ENCODE measurements at regions not wholly inside any gene's neighbourhood (a gene's known extent, or its start where the extent isn't known, plus 50 kb on each side); places are given as distances from the start of the nearest gene placed in this dataset.

DNA sequence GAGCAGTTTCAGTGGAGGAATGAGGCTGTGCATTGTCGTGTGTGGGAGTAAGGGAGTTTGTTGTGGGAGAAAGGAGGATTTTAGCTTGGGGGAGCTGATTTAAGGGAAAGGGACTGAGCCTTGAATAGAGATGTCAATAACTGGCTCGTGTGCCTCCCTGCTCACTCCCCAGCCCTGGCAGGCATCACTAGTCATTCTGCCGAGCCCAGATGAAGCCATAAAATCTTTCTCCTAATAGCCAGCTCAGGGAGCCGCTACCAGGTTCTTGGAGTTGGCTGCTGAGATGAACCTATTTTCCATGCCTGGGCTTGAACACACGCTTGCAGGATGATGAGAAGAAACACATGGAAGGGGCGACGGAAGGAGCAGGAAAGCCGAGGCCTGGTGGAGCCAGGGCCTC, 65.0 kb upstream of the POU3F1 start:
- no peak overlapping the region for H3K4me3 ChIP-seq
- DNase-seq: peak in 1 of 3 donors; percentile 15
- H3K36me3 ChIP-seq: no peaks in the 10 kb centered on the region
- TF ChIP-seq, protein P1, sequence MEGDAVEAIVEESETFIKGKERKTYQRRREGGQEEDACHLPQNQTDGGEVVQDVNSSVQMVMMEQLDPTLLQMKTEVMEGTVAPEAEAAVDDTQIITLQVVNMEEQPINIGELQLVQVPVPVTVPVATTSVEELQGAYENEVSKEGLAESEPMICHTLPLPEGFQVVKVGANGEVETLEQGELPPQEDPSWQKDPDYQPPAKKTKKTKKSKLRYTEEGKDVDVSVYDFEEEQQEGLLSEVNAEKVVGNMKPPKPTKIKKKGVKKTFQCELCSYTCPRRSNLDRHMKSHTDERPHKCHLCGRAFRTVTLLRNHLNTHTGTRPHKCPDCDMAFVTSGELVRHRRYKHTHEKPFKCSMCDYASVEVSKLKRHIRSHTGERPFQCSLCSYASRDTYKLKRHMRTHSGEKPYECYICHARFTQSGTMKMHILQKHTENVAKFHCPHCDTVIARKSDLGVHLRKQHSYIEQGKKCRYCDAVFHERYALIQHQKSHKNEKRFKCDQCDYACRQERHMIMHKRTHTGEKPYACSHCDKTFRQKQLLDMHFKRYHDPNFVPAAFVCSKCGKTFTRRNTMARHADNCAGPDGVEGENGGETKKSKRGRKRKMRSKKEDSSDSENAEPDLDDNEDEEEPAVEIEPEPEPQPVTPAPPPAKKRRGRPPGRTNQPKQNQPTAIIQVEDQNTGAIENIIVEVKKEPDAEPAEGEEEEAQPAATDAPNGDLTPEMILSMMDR (IDR thresholded peaks at IDR 0.05): no peak
- TF ChIP-seq POLR2A (IDR thresholded peaks at IDR 0.05): no peak
- no peak overlapping the region for H3K27ac ChIP-seq
- H3K4me1 ChIP-seq: no peaks in the 10 kb centered on the region
- no peaks in the 10 kb centered on the region for H3K27me3 ChIP-seq
- H3K9me3 ChIP-seq: no peaks in the 10 kb centered on the region

DNA sequence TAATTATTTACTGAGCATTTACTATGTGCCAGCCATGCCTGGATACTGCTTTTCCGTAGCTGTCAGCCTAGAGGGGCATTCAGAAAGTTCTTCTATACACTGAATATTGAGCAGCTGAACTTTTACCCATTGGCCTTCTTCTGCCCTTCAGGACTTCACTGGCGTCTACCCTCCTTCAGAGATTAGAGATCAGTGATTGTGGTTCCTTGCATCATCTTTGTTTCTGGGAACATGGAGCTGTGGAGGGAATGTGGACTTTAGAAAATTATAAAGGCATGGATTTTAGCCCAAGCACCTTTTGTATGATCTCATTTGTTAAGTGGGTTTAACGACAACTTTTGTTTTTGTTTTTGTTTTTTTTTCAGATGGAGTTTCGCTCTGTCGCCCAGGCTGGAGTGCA, 58.7 kb upstream of the POU3F1 start:
- H3K27me3 ChIP-seq: no peaks in the 10 kb centered on the region
- TF ChIP-seq, protein P1 (IDR thresholded peaks at IDR 0.05): no peak
- TF ChIP-seq POLR2A (IDR thresholded peaks at IDR 0.05): no peak
- no peaks in the 10 kb centered on the region for H3K9me3 ChIP-seq
- no peaks in the 10 kb centered on the region for H3K4me1 ChIP-seq
- H3K36me3 ChIP-seq: no peaks in the 10 kb centered on the region
- DNase-seq: no peak
- no peak overlapping the region for H3K4me3 ChIP-seq
- H3K27ac ChIP-seq: no peak overlapping the region

DNA sequence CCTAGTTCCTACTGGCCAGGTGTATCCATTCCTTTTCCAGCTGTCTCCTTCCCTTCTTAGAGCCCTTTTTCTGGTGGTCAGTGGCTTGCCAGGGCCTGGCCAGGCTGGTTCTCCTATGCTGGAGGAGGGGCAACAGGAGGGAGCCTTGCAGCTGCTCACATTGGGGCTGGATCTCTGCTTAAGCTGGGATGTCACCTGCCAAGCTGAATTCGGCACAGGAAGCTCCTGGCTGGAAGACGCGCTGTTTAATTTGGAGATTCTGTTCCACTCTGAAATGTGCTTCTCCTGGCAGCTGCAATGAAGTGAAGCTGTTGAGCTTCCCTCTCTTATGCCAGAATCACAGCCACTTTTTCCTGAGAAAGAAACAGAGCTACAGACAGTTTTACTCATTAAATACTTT, 56.0 kb upstream of the POU3F1 start:
- Histone ChIP-seq H3K4me3 (no peak overlapping the region), H3K9me3 (no peaks in the 10 kb centered on the region), H3K4me1 (no peaks in the 10 kb centered on the region), H3K27me3 (no peaks in the 10 kb centered on the region), H3K27ac (no peak overlapping the region), H3K36me3 (no peaks in the 10 kb centered on the region)
- TF ChIP-seq, protein P1 (IDR thresholded peaks at IDR 0.05): no peak
- no peak for TF ChIP-seq POLR2A (IDR thresholded peaks at IDR 0.05)
- DNase-seq: no peak

DNA sequence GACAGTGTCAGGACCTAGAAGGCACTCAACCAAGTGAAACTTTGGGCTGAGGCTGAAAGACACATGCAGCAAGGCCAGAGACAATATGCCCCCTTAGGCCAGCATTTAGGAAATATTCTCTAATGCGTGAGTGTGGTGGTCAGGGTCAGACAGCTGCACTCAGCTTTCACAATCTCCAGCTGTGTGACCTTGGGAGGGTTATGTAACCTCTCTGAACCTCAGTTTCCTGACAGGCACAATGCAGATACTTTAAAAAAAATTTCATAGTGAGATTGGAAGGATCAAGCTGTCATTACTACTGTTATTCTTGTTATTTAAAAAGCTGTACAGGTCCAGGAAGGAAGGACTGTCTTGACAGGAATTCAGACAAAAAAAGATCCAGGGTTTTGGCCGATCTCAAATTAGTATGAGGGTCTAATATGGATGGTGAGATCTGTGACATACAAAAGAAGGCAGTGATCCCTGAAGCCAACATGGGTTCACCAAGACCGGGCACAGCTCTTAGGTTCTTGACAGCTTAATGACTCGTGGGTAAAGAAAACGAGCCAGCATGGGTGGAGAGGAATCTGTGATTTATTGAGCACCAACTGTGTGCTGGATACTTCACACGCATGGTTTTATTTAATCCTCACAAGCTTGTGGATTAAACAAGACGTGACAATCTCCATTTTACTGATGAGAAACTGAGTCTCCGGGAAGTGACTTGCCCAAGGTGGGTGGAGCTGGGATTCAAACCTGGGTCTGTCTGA, 54.6 kb upstream of the POU3F1 start:
- H3K4me3 ChIP-seq: no peak overlapping the region
- no peaks in the 10 kb centered on the region for H3K9me3 ChIP-seq
- TF ChIP-seq POLR2A (IDR thresholded peaks at IDR 0.05): no peak
- TF ChIP-seq, protein P1 (IDR thresholded peaks at IDR 0.05): no peak

DNA sequence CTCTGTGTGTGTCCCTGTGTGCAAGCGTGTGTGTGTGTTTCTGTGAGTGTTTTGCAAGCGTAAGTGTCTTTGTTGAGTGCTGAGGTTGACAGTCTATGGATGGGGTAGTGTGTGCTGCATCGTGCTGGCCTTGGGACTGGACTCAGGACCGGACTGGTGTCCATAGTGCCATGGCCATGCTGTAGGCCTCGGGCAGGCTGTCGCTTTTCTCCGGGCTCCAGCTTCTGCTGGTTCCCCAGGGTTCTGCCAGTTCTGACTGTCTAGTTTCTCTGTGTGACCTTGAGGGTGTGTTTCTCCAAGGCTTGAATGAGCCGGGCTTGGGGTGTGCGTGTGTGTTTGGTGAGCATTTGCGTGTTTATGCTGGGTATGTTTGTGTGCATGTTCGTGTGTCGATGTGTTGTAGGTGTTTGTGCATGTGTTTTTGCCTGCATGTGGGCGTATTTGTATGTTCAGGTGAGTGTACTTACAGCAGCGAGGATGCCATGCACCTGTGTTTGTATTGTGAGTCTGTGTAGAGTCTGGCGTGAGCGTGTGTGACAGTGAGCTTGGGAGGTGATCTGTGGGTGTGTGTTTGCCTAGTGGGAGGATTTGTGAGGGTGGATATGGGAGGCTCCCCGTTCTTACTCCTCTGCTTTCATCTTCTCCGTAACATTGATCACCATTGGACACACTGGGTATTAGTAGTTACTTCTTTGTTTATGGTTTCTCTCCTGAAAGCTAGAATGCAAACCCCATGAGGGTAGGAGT, 51.7 kb upstream of the POU3F1 start:
- H3K36me3 ChIP-seq: no peaks in the 10 kb centered on the region
- H3K4me3 ChIP-seq: no peak overlapping the region
- H3K27ac ChIP-seq: no peak overlapping the region
- DNase-seq: no peak
- no peaks in the 10 kb centered on the region for H3K4me1 ChIP-seq
- H3K9me3 ChIP-seq: no peaks in the 10 kb centered on the region
- TF ChIP-seq POLR2A (IDR thresholded peaks at IDR 0.05): no peak
- TF ChIP-seq, protein P1 (IDR thresholded peaks at IDR 0.05): no peak
- no peaks in the 10 kb centered on the region for H3K27me3 ChIP-seq

More for the DNA sequence above, 54.6 kb upstream of the POU3F1 start:
- no peak for DNase-seq
- H3K4me1 ChIP-seq: no peaks in the 10 kb centered on the region
- no peak overlapping the region for H3K27ac ChIP-seq
- H3K27me3 ChIP-seq: no peaks in the 10 kb centered on the region
- H3K36me3 ChIP-seq: no peaks in the 10 kb centered on the region
